ENCODE measurements at regions not wholly inside any gene's neighbourhood (a gene's known extent, or its start where the extent isn't known, plus 50 kb on each side); places are given as distances from the start of the nearest gene placed in this dataset.
A peak's percentile ranks its signal among the peaks of the same experiment; 100 is the strongest.
"Not testable (repeated sequence)": the region's sequence is repeated elsewhere in the genome, so short reads cannot be mapped to it uniquely, and the experiment has no call there.

DNA sequence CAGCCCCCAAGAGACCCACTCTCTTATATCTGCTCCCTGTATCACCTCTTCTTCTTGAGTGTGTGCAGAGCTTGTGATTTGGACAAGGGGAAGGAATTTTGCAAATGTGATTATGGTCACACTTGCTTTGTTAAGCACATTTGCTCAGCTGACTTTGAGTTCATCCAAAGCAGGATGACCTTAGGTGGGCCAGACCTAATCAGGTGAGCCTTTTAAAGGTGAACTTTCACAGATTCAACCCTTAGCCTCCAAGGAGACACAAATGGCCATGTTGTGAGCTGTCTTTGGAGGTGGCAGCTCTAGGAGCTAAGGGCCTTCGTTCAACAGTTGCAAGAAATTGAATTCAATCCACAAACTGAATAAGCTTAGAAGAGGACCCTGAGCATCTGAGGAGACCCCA, 147.8 kb downstream of the DEFB131A start:
- Mint-ChIP-seq H3K36me3 (ENCODE audit: low read depth) (peaks cover 4% of the 10 kb centered on the region), H3K4me3 (no peak overlapping the region), H3K4me1 (ENCODE audit: low read depth) (no peaks in the 10 kb centered on the region), H3K9me3 (no peaks in the 10 kb centered on the region), H3K27me3 (ENCODE audit: low read depth) (no peaks in the 10 kb centered on the region), H3K27ac (no peak overlapping the region)

DNA sequence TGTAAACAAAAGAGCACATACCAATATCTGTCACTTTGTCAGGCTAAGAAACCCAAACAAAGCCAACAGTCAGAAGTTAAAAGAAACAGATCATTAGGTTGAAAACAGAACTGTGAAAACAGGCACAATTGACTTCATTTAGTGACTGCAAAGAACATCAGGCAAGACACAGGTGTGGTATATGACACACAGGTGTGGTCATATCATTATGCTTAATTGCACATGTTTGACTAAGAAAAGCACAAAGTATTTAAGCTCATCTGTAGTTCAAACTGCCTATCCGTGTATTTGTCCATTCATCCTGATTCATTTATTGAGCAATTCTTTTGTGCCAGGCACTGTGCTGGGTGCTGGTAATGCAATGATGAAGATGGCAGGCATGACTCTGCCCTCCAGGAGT, 150.7 kb downstream of the DEFB131A start:
- H3K27ac Mint-ChIP-seq = no peak overlapping the region

DNA sequence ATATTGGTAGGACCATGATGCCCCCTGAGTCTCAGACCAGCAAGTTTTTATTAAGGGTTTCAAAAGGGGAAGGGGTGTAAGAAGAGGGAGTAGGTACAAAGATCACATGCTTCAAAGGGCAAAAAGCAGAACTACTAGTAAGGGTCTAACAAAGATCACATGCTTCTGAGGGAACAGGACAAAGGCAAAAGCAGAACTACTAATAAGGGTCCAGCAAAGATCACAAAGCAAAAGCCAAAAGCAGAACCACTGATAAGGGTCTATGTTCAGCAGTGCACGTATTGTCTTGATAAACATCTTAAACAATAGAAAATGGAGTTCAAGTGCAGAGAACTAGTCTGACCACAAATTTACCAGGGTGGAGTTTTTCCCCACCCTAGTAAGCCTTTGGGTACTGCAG, 151.3 kb downstream of the DEFB131A start:
- not testable (repeated sequence) for H3K4me1 Mint-ChIP-seq (ENCODE audit: low read depth); H3K27me3 Mint-ChIP-seq (ENCODE audit: low read depth); H3K27ac Mint-ChIP-seq; H3K4me3 Mint-ChIP-seq; H3K36me3 Mint-ChIP-seq (ENCODE audit: low read depth); H3K9me3 Mint-ChIP-seq

More for the DNA sequence above, 150.7 kb downstream of the DEFB131A start:
- no peak overlapping the region for H3K4me3 Mint-ChIP-seq
- peaks cover 5% of the 10 kb centered on the region for H3K36me3 Mint-ChIP-seq (ENCODE audit: low read depth)
- no peaks in the 10 kb centered on the region for H3K4me1 Mint-ChIP-seq (ENCODE audit: low read depth)
- H3K9me3 Mint-ChIP-seq = no peaks in the 10 kb centered on the region
- no peaks in the 10 kb centered on the region for H3K27me3 Mint-ChIP-seq (ENCODE audit: low read depth)

DNA sequence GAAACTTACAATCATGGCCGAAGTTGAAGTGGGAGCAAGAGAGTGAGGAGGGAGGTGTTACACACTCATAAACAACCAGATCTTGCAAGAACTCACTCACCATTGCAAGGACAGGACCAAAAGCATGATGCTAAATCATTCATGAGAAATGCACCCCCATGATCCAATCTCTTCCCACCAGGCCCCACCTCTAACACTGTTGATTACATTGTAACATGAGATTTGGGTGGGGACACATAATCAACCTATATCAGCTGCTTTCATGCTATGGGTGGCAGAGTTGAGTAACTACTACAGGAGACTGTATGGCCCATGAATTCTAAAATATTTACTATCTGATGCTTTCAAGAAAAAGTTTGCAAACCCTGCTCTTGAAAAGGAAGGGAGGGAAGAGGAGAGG, 155.1 kb downstream of the DEFB131A start:
- Mint-ChIP-seq H3K4me1 (ENCODE audit: low read depth) (peaks cover 23% of the 10 kb centered on the region), H3K27ac (no peak overlapping the region), H3K36me3 (ENCODE audit: low read depth) (peaks cover 5% of the 10 kb centered on the region), H3K9me3 (no peaks in the 10 kb centered on the region), H3K4me3 (no peak overlapping the region), H3K27me3 (ENCODE audit: low read depth) (peaks cover 3% of the 10 kb centered on the region)

DNA sequence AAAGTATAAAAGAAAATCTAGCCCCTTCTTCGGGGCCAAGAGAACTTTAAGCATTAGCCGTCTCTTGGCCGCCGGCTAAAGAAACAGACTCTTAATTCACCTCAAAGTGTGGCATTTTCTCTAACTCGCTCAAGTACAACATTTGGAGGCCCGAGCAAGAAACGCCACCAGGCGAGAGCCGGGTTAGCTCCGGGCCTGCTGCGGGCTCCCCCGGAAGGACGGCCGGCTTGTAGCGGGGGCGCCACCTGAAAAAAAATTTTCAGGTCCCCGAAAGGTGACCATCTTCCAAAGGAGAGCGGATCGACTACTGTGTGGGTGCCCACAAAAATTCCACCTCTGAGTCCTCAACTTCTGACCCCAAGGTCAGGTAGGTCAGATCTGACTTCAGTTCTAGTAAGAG, 156.0 kb downstream of the DEFB131A start:
- H3K4me1 Mint-ChIP-seq (ENCODE audit: low read depth) = peaks cover 32% of the 10 kb centered on the region
- peaks cover 5% of the 10 kb centered on the region for H3K36me3 Mint-ChIP-seq (ENCODE audit: low read depth)
- no peak overlapping the region for H3K4me3 Mint-ChIP-seq
- no peak overlapping the region for H3K27ac Mint-ChIP-seq
- no peaks in the 10 kb centered on the region for H3K9me3 Mint-ChIP-seq
- peaks cover 3% of the 10 kb centered on the region for H3K27me3 Mint-ChIP-seq (ENCODE audit: low read depth)

DNA sequence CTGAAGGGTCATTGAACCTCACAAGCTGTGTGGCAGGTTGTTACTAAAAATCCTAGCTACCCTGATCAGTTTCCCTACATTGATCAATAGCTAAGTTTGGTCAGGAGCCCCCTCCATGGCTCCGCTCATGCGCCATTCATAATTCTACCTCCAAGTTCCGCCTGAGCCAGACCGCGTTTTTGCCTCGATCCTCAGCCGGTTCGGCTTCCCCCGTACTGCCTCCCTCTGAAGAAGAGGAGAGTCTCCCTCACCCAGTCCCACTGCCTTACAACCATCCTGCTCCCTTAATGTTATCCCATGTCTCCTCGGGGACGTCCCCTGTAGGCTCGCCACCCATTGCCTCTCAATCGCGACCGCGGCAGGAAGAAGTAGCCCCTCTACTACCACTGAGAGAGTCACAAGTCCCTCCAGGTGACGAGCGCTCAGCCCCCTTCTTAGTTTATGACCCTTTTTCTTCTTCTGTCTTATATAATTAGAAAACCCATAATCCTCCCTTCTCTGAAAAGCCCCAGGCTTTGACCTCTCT, 158.2 kb downstream of the DEFB131A start:
- Mint-ChIP-seq H3K4me1 (ENCODE audit: low read depth) (peaks cover 42% of the 10 kb centered on the region), H3K9me3 (no peaks in the 10 kb centered on the region), H3K27ac (peak overlapping the region; percentile 3), H3K27me3 (ENCODE audit: low read depth) (peaks cover 3% of the 10 kb centered on the region), H3K4me3 (no peak overlapping the region), H3K36me3 (ENCODE audit: low read depth) (peaks cover 1% of the 10 kb centered on the region)

DNA sequence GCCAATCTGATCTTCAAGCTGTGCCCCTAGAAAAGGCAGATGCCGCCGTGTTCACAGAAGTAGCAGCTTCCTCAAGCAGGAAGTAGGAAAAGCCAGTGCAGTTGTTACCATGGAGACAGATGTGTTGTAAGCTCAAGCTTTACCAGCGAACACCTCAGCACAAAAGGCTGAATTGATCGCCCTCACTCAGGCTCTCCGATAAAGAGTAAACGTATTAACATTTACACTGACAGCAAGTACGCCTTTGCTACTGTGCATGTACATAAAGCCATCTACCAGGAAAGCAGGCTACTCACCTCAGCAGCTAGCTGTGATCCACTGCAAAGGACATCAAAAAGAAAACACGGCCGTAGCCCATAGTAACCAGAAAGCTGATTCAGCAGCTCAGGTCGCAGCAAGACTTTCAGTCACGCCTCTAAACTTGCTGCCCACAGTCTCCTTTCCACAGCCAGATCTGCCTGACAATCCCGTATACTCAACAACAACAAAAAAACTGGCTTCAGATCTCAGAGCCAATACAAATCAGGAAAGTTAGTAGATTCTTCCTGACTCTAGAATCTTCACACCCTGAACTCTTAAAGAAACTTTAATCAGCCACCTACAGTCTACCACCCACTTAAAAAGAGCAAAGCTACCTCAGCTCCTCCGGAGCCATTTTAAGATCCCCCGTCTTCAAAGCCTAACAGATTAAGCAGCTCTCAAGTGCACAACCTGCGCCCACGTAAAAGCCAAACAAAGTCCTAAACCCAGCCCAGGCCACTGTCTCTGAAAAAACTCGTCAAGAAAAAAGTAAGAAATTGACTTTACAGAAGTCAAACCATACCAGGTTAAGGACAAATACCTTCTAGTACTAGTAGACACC, 160.0 kb downstream of the DEFB131A start:
- Mint-ChIP-seq H3K4me1 (ENCODE audit: low read depth) (peaks cover 44% of the 10 kb centered on the region), H3K4me3 (peak overlapping the region; percentile 87), H3K27ac (peak overlapping the region; percentile 99)
- H3K36me3 Mint-ChIP-seq (ENCODE audit: low read depth); H3K9me3 Mint-ChIP-seq; H3K27me3 Mint-ChIP-seq (ENCODE audit: low read depth): not testable (repeated sequence)

DNA sequence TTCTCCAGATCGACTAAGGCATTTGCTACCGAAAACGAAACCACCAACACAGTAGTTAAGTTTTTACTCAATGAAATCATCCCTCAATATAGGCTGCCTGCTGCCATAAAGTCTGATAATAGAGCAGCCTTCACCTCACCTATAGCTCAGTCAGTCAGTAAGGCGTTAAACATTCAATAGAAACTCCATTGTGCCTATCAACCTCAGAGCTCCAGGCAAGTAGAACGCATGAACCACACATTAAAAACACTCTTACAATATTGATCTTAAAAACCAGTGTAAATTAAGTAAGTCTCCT, 160.6 kb downstream of the DEFB131A start:
- H3K27me3 Mint-ChIP-seq (ENCODE audit: low read depth); H3K36me3 Mint-ChIP-seq (ENCODE audit: low read depth); H3K9me3 Mint-ChIP-seq: not testable (repeated sequence)
- Mint-ChIP-seq H3K27ac (peak overlapping the region; percentile 99), H3K4me3 (peak overlapping the region; percentile 87), H3K4me1 (ENCODE audit: low read depth) (peaks cover 44% of the 10 kb centered on the region)

DNA sequence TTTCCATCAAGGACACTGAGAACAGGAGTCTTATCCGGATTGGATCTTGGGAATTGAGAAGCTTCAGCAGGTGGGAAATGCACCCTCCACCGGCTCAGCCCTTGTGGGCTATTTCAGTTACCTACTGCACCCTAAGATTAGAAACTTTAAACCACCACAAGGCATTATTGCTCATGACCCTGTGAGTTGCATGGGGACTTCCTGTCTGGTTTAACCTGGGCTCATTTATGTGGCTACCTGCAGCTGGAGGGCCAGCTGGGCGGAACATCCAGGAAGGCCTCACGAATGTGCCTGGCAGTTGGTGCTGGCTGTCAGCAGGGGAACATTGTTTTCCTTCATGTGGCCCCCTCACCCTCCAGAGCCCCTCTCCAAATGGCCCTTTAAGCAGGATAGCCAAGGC, 164.1 kb downstream of the DEFB131A start:
- no peak overlapping the region for H3K27ac Mint-ChIP-seq
- H3K4me3 Mint-ChIP-seq = no peak overlapping the region
- no peaks in the 10 kb centered on the region for H3K36me3 Mint-ChIP-seq (ENCODE audit: low read depth)
- no peaks in the 10 kb centered on the region for H3K27me3 Mint-ChIP-seq (ENCODE audit: low read depth)
- H3K9me3 Mint-ChIP-seq = no peaks in the 10 kb centered on the region
- peaks cover 27% of the 10 kb centered on the region for H3K4me1 Mint-ChIP-seq (ENCODE audit: low read depth)

DNA sequence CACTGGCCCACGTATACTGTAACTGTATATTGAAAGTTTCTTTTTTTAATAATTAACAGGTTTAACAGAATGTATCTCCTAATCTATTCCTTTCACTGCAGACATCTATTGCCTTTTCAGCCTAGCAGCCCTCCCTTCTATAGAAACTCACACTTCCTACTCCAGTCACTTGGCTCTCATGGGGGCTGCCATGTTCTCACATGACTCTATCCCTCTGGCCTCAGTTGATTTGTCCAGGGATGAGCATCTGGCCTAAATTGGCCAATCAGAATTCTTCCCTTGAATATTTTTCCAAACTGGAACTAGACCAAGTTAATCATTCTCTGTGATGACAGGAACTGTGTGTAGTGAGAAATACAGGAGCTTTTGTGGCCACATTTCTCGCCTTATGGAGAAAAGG, 166.1 kb downstream of the DEFB131A start:
- not testable (repeated sequence) for H3K27me3 Mint-ChIP-seq (ENCODE audit: low read depth); H3K27ac Mint-ChIP-seq; H3K4me3 Mint-ChIP-seq; H3K36me3 Mint-ChIP-seq (ENCODE audit: low read depth); H3K9me3 Mint-ChIP-seq
- H3K4me1 Mint-ChIP-seq (ENCODE audit: low read depth) = peaks cover 12% of the 10 kb centered on the region

DNA sequence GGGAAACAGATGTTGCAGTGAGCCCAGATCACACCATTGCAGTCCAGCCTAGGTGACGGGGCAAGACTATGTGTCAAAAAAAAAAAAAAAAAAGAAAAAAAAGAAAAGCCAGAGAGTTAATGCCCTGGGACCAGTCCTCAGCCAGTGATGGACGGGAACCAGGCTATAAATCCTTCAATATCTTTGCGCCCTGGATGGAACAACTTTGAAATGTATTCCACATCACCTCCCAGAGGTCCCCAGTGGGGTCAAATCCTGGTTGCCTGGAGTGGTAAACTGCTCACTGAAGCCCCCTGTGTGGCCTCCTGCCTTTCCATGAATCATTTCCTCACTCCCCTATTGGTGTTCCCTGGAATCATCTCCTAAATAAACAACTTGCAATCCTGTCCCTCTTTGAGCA, 166.9 kb downstream of the DEFB131A start:
- Mint-ChIP-seq H3K4me3 (no peak overlapping the region), H3K9me3 (no peaks in the 10 kb centered on the region), H3K36me3 (ENCODE audit: low read depth) (no peaks in the 10 kb centered on the region), H3K27ac (no peak overlapping the region), H3K27me3 (ENCODE audit: low read depth) (no peaks in the 10 kb centered on the region), H3K4me1 (ENCODE audit: low read depth) (peaks cover 4% of the 10 kb centered on the region)

DNA sequence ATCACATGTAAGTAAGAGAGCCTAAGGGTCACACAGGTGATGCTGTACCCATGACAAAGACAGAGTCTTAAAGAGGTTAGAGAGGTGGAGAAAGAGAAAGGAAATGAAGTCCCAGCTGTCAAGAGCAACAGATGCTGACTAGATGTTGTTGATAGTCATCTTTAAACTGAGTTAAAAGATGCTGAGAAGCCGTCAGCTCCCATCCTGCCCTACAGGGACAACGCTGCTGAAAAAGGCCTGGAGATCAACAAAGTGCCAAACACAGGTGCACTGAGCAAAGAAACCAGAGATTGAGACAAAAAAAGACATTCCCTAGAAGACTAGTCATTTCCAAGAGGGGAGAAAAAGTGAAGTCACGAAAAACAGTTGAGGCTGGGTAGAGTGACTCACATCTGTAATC, 145.0 kb upstream of the DRD5 start:
- H3K36me3 Mint-ChIP-seq (ENCODE audit: low read depth); H3K27ac Mint-ChIP-seq; H3K4me3 Mint-ChIP-seq; H3K9me3 Mint-ChIP-seq; H3K27me3 Mint-ChIP-seq (ENCODE audit: low read depth); H3K4me1 Mint-ChIP-seq (ENCODE audit: low read depth): not testable (repeated sequence)

DNA sequence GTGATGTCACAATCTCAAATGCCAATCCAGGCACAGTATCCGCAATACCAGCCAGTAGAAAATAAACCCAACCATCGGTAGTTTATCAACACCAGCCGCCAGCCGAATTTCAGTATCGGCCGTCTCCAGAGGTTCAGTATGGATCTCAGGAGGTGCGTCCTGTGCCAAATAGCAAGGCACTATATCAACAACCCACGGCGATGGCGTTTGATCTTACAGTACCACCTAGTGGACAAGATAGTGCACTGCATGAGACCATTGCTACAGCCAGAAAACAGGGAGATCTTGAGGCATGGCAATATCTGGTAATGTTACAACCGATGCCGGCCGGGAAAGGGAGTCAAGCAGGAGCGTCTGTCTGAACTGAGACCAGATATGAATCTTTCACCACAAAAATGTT, 121.8 kb upstream of the DRD5 start:
- not testable (repeated sequence) for H3K4me3 Mint-ChIP-seq; H3K4me1 Mint-ChIP-seq (ENCODE audit: low read depth); H3K9me3 Mint-ChIP-seq; H3K27ac Mint-ChIP-seq; H3K27me3 Mint-ChIP-seq (ENCODE audit: low read depth); H3K36me3 Mint-ChIP-seq (ENCODE audit: low read depth)

DNA sequence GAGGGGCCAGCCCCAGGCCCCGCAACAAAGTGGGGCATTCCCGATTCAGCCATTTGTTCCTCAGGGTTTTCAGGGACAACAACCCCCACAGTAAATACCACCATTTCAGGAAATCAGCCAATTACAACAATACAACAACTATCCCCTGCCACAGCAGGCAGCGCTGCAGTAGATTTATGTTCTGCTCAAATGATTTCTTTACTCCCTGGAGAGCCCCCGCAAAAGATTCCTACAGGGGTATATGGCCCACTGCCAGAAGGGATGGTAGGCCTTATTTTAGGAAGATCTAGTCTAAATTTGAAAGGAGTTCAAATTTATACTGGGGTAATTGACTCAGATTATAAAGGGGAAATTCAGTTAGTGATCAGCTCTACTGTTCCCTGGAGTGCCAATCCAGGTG, 120.5 kb upstream of the DRD5 start:
- not testable (repeated sequence) for H3K9me3 Mint-ChIP-seq; H3K27ac Mint-ChIP-seq; H3K4me1 Mint-ChIP-seq (ENCODE audit: low read depth); H3K27me3 Mint-ChIP-seq (ENCODE audit: low read depth); H3K36me3 Mint-ChIP-seq (ENCODE audit: low read depth); H3K4me3 Mint-ChIP-seq

DNA sequence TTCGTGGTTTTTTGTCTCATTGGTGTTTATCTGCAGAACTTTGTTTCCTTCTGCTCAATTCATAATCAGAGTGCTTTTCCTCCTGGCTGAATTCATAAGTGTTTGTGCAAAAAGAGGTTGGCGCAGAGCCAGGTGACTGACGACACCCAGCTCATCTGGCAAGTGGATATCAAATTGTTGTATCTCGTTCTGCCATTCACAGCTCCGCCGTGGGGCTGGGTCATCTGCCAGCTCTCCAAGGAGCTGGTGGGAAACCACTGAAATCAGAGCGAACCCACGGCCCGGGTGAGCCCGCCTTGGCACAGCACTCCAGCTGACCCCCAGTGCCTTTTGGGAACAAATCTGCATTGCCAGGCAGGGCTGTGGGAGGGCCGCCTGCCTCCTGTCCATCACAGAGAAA, 110.7 kb upstream of the DRD5 start:
- not testable (repeated sequence) for H3K27me3 Mint-ChIP-seq (ENCODE audit: low read depth); H3K9me3 Mint-ChIP-seq; H3K36me3 Mint-ChIP-seq (ENCODE audit: low read depth); H3K27ac Mint-ChIP-seq; H3K4me1 Mint-ChIP-seq (ENCODE audit: low read depth); H3K4me3 Mint-ChIP-seq

DNA sequence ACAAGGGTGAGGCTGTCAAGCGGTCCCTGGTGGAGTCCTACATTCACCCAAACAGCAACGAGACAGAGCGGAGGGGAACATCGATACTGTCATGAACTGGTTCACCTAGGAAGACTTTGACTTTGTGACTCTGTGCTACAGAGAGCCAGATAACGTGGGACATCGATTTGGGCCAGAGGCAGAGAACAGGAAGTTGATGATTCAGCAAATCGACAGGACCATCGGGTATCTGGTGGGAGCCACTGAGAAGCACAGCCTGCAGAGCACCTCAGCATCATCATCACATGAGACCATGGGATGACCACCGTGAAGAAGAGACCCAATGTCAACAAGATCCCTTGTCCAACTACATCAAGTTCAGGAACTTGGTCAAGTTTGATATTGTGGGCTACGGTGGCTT, 104.1 kb upstream of the DRD5 start:
- not testable (repeated sequence) for H3K9me3 Mint-ChIP-seq; H3K4me3 Mint-ChIP-seq; H3K27ac Mint-ChIP-seq; H3K4me1 Mint-ChIP-seq (ENCODE audit: low read depth); H3K27me3 Mint-ChIP-seq (ENCODE audit: low read depth); H3K36me3 Mint-ChIP-seq (ENCODE audit: low read depth)
